GM23338 (cell line): ENCODE measurements at regions not wholly inside any gene's neighbourhood (a gene's known extent, or its start where the extent isn't known, plus 50 kb on each side); places are given as distances from the start of the nearest gene placed in this dataset.

Experiments used
- ATAC-seq: fragments of 200-7000 bp; cut with Tn5 transposase; 3 replicates; pipeline ENCODE4 v1.9.1; 2020
- DNase-seq: peaks from one replicate; pipeline ENCODE4 v3.0.0-alpha.2; 2015; ENCODE audit warnings: low spot score
- H2AFZ ChIP-seq: fragments of 200-600 bp; sonication (generic); 2 replicates; pipeline ENCODE4 v1.8.0; 2016; ENCODE audit warnings: antibody characterized with exemption, mild to moderate bottlenecking, moderate library complexity
- H3F3A ChIP-seq: fragments of 200-600 bp; sonication (generic); replicated peaks from 2 replicates; pipeline ENCODE4 v1.8.0; 2017; ENCODE audit warnings: antibody characterized with exemption, mixed run types, low read depth
- H3K27ac ChIP-seq: fragments of 200-600 bp; sonication (generic); 2 replicates; pipeline ENCODE4 v1.6.1; 2016; ENCODE audit warnings: low read depth
- H3K27me3 ChIP-seq: fragments of 200-600 bp; sonication (generic); 2 replicates; pipeline ENCODE4 v1.8.0; 2016; ENCODE audit warnings: mild to moderate bottlenecking, mixed run types, moderate library complexity; ENCODE audit not compliant: insufficient read depth
- H3K36me3 ChIP-seq: fragments of 200-600 bp; sonication (generic); 2 replicates; pipeline ENCODE4 v1.8.0; 2016; ENCODE audit warnings: mild to moderate bottlenecking; ENCODE audit not compliant: insufficient read depth
- H3K4me1 ChIP-seq: fragments of 200-600 bp; sonication (generic); 2 replicates; pipeline ENCODE4 v1.8.0; 2016; ENCODE audit warnings: mild to moderate bottlenecking, moderate library complexity; ENCODE audit not compliant: insufficient read depth
- H3K4me2 ChIP-seq: fragments of 200-600 bp; sonication (generic); 2 replicates; pipeline ENCODE4 v1.7.1; 2017; ENCODE audit warnings: mixed run types
- H3K4me3 ChIP-seq: fragments of 200-600 bp; sonication (generic); 2 replicates; pipeline ENCODE4 v1.6.1; 2016; ENCODE audit warnings: mixed run types
- H3K79me2 ChIP-seq: fragments of 200-600 bp; sonication (generic); replicated peaks from 2 replicates; pipeline ENCODE4 v1.8.0; 2017; ENCODE audit warnings: mild to moderate bottlenecking; ENCODE audit not compliant: insufficient read depth
- H3K9me2 ChIP-seq: fragments of 200-600 bp; sonication (generic); 2 replicates; pipeline ENCODE4 v1.8.0; 2017; ENCODE audit not compliant: insufficient read depth
- H4K20me1 ChIP-seq: fragments of 200-600 bp; sonication (generic); replicated peaks from 2 replicates; pipeline ENCODE4 v1.8.0; 2017; ENCODE audit warnings: mild to moderate bottlenecking; ENCODE audit not compliant: insufficient read depth
- H3K27ac Mint-ChIP-seq: 2 replicates; pipeline ENCODE4 v1.8.0; 2020; ENCODE audit warnings: inconsistent platforms, mild to moderate bottlenecking, moderate library complexity, mixed read lengths
- H3K27me3 Mint-ChIP-seq: 3 replicates; pipeline ENCODE4 v1.8.0; 2022; ENCODE audit warnings: low read depth, mild to moderate bottlenecking, moderate library complexity, mixed read lengths, inconsistent platforms; ENCODE audit not compliant: insufficient read depth, poor library complexity
- H3K36me3 Mint-ChIP-seq: 3 replicates; pipeline ENCODE4 v1.8.0; 2021; ENCODE audit warnings: low read depth, mild to moderate bottlenecking, inconsistent platforms, moderate library complexity, mixed read lengths
- H3K4me1 Mint-ChIP-seq: 3 replicates; pipeline ENCODE4 v1.8.0; 2020; ENCODE audit warnings: mild to moderate bottlenecking, inconsistent platforms, mixed read lengths
- H3K4me3 Mint-ChIP-seq: 3 replicates; pipeline ENCODE4 v1.8.0; 2021; ENCODE audit warnings: moderate library complexity, mild to moderate bottlenecking, inconsistent platforms, mixed read lengths
- H3K9me3 Mint-ChIP-seq: 3 replicates; pipeline ENCODE4 v1.8.0; 2020; ENCODE audit warnings: moderate library complexity, mild to moderate bottlenecking, inconsistent platforms, mixed read lengths
- CREB1 ChIP-seq: fragments of 250-450 bp; sonication (Bioruptor Pico); IDR thresholded peaks from 2 replicates; pipeline ENCODE4 v1.5.0; 2020; ENCODE audit warnings: low read depth, mild to moderate bottlenecking, moderate library complexity
- POLR2AphosphoS5 ChIP-seq: IDR thresholded peaks from 2 replicates; pipeline ENCODE4 v1.6.1; 2016; ENCODE audit warnings: antibody characterized with exemption, low read depth
- STAT1 ChIP-seq: IDR thresholded peaks from one replicate; pipeline ENCODE4 v1.6.1; 2016; ENCODE audit warnings: antibody characterized with exemption; ENCODE audit not compliant: unreplicated experiment
- ZNF114 ChIP-seq: fragments of 250-450 bp; sonication (Bioruptor Pico); IDR thresholded peaks from 2 replicates; pipeline ENCODE4 v1.5.0; 2020; ENCODE audit warnings: mild to moderate bottlenecking, moderate library complexity
- ZNF331 ChIP-seq: fragments of 250-450 bp; sonication (Bioruptor Pico); IDR thresholded peaks from 2 replicates; pipeline ENCODE4 v1.5.0; 2020; ENCODE audit warnings: low read depth, mild to moderate bottlenecking, moderate library complexity
- TF ChIP-seq, protein P1 (sequence below): fragments of 250-450 bp; sonication (Bioruptor Pico); IDR thresholded peaks from 2 replicates; pipeline ENCODE4 v1.5.0; 2020; ENCODE audit warnings: mild to moderate bottlenecking, moderate library complexity
- TF ChIP-seq, protein P2 (sequence below): IDR thresholded peaks from one replicate; pipeline ENCODE4 v1.6.1; 2018; ENCODE audit warnings: antibody characterized with exemption; ENCODE audit not compliant: unreplicated experiment

DNA sequence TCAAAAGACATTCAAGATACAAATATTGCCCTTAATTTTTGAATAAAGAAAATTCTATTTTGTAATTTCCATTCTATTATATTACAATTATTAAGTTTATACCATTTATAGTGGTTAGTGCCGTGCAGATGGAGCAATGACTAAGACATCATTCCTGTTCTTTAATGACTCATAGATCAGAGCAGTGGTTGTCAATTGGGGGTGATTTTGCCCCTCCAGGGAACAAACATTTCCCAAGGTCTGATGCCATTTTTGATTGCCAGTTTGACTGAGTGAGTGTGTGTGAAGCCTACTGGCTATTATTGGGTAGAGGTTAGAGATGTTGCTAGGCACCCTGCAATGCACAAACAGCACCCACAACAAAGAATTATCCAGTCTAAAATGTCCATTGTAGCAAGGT, 97.9 kb upstream of the DDIT4L start (continued):
- TF ChIP-seq, protein P1, sequence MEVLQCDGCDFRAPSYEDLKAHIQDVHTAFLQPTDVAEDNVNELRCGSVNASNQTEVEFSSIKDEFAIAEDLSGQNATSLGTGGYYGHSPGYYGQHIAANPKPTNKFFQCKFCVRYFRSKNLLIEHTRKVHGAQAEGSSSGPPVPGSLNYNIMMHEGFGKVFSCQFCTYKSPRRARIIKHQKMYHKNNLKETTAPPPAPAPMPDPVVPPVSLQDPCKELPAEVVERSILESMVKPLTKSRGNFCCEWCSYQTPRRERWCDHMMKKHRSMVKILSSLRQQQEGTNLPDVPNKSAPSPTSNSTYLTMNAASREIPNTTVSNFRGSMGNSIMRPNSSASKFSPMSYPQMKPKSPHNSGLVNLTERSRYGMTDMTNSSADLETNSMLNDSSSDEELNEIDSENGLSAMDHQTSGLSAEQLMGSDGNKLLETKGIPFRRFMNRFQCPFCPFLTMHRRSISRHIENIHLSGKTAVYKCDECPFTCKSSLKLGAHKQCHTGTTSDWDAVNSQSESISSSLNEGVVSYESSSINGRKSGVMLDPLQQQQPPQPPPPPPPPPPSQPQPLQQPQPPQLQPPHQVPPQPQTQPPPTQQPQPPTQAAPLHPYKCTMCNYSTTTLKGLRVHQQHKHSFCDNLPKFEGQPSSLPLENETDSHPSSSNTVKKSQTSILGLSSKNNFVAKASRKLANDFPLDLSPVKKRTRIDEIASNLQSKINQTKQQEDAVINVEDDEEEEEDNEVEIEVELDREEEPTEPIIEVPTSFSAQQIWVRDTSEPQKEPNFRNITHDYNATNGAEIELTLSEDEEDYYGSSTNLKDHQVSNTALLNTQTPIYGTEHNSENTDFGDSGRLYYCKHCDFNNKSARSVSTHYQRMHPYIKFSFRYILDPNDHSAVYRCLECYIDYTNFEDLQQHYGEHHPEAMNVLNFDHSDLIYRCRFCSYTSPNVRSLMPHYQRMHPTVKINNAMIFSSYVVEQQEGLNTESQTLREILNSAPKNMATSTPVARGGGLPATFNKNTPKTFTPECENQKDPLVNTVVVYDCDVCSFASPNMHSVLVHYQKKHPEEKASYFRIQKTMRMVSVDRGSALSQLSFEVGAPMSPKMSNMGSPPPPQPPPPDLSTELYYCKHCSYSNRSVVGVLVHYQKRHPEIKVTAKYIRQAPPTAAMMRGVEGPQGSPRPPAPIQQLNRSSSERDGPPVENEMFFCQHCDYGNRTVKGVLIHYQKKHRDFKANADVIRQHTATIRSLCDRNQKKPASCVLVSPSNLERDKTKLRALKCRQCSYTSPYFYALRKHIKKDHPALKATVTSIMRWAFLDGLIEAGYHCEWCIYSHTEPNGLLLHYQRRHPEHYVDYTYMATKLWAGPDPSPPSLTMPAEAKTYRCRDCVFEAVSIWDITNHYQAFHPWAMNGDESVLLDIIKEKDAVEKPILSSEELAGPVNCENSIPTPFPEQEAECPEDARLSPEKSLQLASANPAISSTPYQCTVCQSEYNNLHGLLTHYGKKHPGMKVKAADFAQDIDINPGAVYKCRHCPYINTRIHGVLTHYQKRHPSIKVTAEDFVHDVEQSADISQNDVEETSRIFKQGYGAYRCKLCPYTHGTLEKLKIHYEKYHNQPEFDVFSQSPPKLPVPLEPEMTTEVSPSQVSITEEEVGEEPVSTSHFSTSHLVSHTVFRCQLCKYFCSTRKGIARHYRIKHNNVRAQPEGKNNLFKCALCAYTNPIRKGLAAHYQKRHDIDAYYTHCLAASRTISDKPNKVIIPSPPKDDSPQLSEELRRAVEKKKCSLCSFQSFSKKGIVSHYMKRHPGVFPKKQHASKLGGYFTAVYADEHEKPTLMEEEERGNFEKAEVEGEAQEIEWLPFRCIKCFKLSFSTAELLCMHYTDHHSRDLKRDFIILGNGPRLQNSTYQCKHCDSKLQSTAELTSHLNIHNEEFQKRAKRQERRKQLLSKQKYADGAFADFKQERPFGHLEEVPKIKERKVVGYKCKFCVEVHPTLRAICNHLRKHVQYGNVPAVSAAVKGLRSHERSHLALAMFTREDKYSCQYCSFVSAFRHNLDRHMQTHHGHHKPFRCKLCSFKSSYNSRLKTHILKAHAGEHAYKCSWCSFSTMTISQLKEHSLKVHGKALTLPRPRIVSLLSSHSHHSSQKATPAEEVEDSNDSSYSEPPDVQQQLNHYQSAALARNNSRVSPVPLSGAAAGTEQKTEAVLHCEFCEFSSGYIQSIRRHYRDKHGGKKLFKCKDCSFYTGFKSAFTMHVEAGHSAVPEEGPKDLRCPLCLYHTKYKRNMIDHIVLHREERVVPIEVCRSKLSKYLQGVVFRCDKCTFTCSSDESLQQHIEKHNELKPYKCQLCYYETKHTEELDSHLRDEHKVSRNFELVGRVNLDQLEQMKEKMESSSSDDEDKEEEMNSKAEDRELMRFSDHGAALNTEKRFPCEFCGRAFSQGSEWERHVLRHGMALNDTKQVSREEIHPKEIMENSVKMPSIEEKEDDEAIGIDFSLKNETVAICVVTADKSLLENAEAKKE (CRISPR knock-in tag): no peak

DNA sequence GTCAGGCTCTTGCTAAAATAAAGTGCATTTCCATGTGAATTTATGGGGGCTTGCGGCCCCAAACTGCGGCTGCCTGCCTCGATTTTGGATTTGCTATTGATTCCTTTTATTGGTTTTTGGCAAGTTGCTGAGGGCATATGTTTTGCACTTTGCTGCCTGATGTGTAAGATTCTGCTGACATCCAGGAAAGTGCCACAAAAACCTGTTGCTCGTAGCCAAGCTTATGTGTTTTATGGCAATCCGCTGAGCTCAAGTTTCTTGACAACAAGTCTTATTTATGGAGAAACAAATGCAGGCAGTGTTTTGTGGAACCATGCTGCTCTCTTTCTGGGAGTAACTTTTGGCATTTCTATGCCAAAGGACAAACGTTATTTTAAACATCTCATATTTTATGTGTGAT, 97.3 kb upstream of the DDIT4L start:
- Mint-ChIP-seq H3K27ac (no peak overlapping the region), H3K27me3 (no peaks in the 10 kb centered on the region), H3K36me3 (no peaks in the 10 kb centered on the region), H3K4me3 (no peak overlapping the region), H3K4me1 (peaks cover 42% of the 10 kb centered on the region), H3K9me3 (no peaks in the 10 kb centered on the region)
- Histone ChIP-seq H3K36me3 (no peaks in the 10 kb centered on the region), H3K9me2 (peaks cover 26% of the 10 kb centered on the region), H3K27me3 (no peaks in the 10 kb centered on the region), H3K27ac (no peak overlapping the region), H2AFZ (peak overlapping the region; percentile 49; the same call in 1 of the 2 replicates), H3F3A (no peaks in the 10 kb centered on the region), H3K79me2 (no peaks in the 10 kb centered on the region), H3K4me1 (peaks cover 38% of the 10 kb centered on the region), H3K4me2 (no peak overlapping the region), H3K4me3 (no peak overlapping the region), H4K20me1 (no peaks in the 10 kb centered on the region)
- ATAC-seq (no peak), DNase-seq (no peak)
- TF ChIP-seq CREB1 (no peak), STAT1 (no peak), ZNF331 (CRISPR knock-in tag) (no peak), POLR2AphosphoS5 (no peak), ZNF114 (CRISPR knock-in tag) (no peak)
- TF ChIP-seq, protein P2, sequence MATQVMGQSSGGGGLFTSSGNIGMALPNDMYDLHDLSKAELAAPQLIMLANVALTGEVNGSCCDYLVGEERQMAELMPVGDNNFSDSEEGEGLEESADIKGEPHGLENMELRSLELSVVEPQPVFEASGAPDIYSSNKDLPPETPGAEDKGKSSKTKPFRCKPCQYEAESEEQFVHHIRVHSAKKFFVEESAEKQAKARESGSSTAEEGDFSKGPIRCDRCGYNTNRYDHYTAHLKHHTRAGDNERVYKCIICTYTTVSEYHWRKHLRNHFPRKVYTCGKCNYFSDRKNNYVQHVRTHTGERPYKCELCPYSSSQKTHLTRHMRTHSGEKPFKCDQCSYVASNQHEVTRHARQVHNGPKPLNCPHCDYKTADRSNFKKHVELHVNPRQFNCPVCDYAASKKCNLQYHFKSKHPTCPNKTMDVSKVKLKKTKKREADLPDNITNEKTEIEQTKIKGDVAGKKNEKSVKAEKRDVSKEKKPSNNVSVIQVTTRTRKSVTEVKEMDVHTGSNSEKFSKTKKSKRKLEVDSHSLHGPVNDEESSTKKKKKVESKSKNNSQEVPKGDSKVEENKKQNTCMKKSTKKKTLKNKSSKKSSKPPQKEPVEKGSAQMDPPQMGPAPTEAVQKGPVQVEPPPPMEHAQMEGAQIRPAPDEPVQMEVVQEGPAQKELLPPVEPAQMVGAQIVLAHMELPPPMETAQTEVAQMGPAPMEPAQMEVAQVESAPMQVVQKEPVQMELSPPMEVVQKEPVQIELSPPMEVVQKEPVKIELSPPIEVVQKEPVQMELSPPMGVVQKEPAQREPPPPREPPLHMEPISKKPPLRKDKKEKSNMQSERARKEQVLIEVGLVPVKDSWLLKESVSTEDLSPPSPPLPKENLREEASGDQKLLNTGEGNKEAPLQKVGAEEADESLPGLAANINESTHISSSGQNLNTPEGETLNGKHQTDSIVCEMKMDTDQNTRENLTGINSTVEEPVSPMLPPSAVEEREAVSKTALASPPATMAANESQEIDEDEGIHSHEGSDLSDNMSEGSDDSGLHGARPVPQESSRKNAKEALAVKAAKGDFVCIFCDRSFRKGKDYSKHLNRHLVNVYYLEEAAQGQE: no peak
- TF ChIP-seq, protein P1 (CRISPR knock-in tag): no peak
